NCI-H2029 treated with DMSO at 0.1 percent for 48 hours (cell line): ENCODE measurements at regions not wholly inside any gene's neighbourhood (a gene's known extent, or its start where the extent isn't known, plus 50 kb on each side); places are given as distances from the start of the nearest gene placed in this dataset.
"Not testable (repeated sequence)": the region's sequence is repeated elsewhere in the genome, so short reads cannot be mapped to it uniquely, and the experiment has no call there.

Source experiments
- DNase-seq: peaks from one replicate; lab custom pipeline; 2025; lab: John Stamatoyannopoulos, UW

- DNase-seq, result no peak
Observed at GRCh38 chr3:79960594-79960993, 192.8 kb upstream of the ROBO1 start.

GRCh38 chr3:79957066-79957465, 189.3 kb upstream of the ROBO1 start:
- DNase-seq, result no peak

- DNase-seq, result no peak
Observed at GRCh38 chr3:79954756-79955155, 187.0 kb upstream of the ROBO1 start.

- no peak for DNase-seq
Observed at GRCh38 chr3:79953591-79954101, 185.8 kb upstream of the ROBO1 start.

GRCh38 chr3:79951426-79951825, 183.6 kb upstream of the ROBO1 start:
- DNase-seq, result not testable (repeated sequence)

DNA sequence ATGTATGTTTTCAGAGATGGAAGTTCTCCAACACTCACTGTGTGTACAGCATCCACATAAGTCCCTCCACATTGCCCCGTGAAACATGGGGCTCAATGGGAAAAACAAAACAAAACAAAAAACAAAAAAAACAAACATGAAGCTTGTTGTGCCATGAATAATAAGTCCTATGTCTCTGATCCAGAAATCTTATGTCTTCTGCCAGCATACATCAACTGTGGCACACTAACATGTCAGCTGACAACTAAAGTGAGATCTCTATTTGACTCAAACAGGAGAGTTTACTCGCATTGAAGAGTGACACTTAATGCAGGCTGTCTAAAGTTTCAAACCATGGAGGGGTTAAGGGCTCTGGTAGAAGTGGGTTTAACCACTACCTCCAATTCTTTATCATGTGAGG, 180.2 kb upstream of the ROBO1 start:
- no peak for DNase-seq

DNA sequence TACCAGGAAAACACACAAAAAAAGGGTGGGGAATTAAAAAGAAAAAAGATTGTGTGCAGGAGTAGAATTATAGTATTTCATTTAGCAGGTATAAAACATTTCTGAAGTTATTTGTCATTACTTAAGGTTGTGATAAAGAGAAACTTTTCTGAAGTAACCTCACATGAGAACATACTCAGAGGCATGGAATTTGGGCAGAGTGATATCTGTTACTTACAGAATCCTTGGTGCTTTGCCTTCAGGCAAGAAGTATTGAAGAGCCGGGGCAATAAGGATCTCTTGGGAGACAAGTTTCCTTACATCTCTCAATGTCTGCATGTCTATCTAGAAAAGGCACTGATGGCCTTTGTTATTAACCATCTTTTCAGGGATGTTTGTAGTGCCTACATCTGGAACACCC, 179.7 kb upstream of the ROBO1 start:
- no peak for DNase-seq

DNA sequence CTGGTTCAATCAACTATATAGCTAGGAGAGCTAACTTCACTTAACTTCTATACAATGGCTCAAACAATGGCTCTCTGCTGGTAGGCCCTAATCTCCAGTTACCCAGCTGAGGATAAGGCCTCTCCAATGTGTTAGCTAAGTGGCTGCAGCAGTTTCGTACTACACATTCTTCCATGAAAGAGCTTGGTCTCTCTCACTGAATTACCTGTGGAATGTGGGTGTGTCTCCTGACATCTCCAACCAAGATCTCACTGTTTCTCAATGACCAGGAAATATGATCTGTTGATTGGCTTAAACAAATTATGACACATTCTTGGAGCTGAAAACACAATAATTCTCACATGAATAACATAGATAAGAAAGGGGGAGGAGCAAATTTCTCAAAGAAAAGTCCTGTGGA, 169.8 kb upstream of the ROBO1 start:
- no peak for DNase-seq

GRCh38 chr3:79930196-79930595, 162.4 kb upstream of the ROBO1 start:
- DNase-seq, result no peak

DNA sequence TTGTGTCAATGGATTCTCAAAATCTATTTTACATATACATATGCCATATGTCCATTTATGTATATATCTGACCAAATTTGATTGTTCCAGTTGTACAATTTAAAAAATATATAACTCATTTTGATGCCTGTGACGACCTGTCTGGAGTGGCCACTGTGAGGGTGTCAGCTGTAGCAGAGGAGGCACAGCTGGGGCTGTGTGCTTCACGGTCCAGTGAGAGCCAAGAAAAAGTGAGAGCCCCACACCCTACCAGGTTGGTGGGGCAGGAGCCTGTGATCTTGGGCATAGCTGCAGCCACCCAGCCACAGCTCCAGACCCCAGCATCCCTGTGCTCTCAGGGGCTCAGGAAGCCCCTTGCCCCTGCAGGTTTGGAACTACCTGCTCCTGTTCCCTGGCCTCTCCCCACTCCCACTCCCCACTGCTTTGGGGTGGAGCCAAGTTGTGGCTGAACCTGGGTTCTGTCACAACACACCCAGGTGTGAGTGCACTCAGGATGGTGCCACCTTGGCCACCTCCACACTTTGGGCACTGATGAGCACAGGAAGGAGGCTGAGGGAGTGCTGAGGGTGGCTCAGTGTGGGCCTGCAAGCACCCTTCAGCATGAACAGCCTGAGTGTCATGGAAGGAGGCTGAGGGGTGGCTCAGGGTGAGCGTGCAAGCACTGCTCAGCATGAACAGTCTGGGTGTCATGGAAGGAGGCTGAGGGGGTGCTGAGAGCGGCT, 161.1 kb upstream of the ROBO1 start:
- DNase-seq, result no peak

DNA sequence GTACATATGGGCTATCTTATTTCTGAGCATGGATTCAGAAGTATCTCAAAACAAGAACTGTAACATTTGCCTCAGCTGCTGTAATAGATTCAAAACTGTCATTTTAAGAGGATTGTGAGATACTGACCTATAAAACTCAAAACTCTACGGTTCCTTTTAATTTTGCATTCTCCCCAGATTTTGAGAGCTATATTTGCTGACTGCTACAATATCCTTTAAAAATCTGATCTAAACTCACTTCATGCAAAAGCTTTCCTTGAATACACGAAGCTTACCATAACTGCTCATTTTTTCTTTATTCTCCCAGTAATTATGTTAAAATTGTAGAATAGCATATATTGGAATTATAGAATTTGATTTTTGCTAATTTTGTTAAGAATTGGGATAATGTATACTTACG, 158.7 kb upstream of the ROBO1 start:
- DNase-seq, result no peak

GRCh38 chr3:79922633-79923032, 154.8 kb upstream of the ROBO1 start:
- DNase-seq, result no peak

DNA sequence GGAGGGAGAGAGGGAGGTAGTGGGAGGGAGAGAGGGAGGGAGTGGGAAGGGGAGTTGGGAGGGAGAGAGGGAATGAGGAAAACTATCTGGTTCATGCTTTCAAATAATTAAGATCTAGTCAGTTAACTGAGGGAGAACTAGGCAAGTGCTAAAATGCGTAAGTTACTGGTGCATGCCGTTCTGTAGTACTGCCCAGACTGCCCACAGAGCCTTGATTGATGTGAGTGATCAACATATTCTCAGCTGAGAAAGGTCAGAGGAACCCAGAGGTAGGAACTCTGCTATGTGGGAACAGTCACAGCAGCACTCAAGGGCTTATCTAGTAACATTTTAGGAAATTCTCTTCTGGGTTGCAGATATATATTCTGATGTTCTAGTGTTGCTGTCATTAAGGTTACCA, 149.8 kb upstream of the ROBO1 start:
- no peak for DNase-seq

DNA sequence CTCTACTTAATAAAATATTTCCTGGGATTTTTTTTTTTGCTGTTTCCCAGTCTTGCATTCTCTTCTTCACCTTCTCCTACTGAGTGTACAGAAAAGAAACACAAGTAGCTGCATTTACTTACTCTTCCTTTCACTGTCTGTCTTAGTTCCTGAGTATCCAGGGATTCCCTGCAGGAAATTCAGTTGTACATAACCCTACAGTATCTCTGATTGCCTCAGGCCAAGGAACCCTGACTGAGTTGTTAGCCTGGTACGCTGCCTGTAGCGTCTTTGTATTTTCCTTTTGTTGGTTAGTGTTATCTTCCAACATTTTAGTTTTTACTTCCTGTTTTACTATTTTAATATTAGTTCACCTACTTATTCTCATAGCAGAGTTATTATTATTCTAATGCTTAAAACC, 142.5 kb upstream of the ROBO1 start:
- no peak for DNase-seq

DNA sequence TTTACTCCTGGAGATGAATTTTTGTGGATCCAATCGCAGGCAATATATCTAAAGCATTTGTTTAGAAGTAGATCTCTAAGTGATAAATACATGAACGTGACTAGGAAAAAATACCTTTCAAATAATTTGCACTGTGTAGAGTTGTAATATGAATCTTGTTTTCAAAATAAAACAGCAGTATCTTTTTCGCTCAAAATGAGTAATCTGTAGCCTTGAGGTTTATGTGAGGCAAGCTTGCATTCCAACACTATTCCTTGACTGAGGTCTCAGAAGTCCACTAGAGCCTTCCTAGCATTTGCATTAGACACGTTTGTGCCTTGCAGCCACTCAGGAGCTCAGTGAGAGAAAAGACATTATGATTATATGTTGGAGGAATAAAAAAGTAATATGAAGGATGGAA, 138.3 kb upstream of the ROBO1 start:
- DNase-seq, result no peak

GRCh38 chr3:79902151-79902550, 134.4 kb upstream of the ROBO1 start:
- no peak for DNase-seq

GRCh38 chr3:79898907-79899306, 131.1 kb upstream of the ROBO1 start:
- DNase-seq, result no peak

GRCh38 chr3:79896086-79896485, 128.3 kb upstream of the ROBO1 start:
- DNase-seq, result no peak

- no peak for DNase-seq
Observed at GRCh38 chr3:79887213-79887612, 119.4 kb upstream of the ROBO1 start.

DNA sequence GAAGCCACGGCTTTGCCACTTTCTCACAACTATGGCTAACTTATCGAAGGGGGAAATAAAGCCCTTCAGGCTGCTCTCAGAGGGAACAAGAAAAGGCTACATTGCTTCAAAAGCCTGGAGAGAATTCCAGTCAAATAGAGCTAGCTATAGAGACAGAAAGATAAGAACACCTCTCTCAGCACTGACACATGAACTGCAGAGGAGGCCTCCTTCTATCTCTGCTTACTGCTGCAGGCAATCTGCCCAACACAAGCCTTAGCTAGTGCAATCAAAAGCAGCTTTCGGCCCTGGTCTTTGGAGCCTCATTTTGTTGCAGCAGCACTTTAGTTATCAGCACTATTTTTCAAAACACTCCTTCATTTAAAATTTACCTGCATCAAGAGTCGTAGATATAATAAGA, 118.4 kb upstream of the ROBO1 start:
- DNase-seq, result no peak

- DNase-seq, result no peak
Observed at GRCh38 chr3:79885407-79885806, 117.6 kb upstream of the ROBO1 start.

GRCh38 chr3:79884354-79884753, 116.6 kb upstream of the ROBO1 start:
- no peak for DNase-seq

- DNase-seq, result no peak
Observed at GRCh38 chr3:79881431-79881830, 113.6 kb upstream of the ROBO1 start.

DNA sequence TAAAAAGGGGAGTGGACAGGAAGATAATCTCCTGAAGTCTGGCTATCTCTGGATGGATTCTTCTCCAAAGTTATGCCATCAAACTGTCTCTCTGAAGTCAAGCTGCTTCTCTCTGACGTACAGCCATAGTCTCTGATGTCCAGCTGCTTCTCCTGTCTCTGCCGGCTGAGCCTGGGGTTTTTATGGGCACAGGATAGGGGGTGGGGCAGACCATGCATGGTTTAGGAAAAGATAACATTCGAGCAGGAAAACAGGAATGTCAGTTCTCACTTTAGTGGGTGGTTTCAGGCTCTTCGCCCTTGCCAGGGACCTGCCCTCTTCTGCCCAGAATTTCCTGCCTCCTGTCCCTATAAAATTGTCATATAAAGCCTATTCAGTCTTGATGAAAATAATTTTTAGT, 110.9 kb upstream of the ROBO1 start:
- no peak for DNase-seq
